ENCODE measurements at regions not wholly inside any gene's neighbourhood (a gene's known extent, or its start where the extent isn't known, plus 50 kb on each side); places are given as distances from the start of the nearest gene placed in this dataset.

DNA sequence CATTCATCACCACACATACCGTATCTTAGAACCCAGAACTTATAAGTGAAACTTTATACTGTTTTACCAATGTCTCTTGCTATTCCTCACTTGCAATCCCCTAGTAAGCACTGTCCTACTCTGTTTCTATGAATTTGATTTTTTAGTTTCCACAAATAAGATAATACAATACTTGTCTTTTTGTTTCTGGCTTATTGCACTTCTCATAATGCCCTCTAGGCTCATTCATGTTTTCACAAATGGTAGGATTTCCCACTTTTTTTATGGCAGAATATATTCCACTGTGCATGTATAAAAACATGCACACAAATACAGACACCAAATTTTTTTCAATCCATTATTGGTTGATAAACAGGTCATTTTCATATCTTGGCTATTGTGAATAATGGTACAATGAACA lies 1742.3 kb upstream of the NUDT12 start:
- Histone ChIP-seq H3K27ac (ENCODE audit: control insufficient read depth, insufficient read depth, low read length) (no peak overlapping the region), H3K79me2 (ENCODE audit: control insufficient read depth, insufficient read depth, low read length) (no peaks in the 10 kb centered on the region), H3K9me1 (ENCODE audit: control insufficient read depth, extremely low read depth, insufficient read depth, low read length) (no peaks in the 10 kb centered on the region), H3K36me3 (ENCODE audit: control insufficient read depth in 2 of 2, extremely low read depth in 1 of 2, insufficient read depth in 2 of 2, low read length in 2 of 2) (no peaks in the 10 kb centered on the region), H3K4me3 (ENCODE audit: control insufficient read depth in 2 of 3, extremely low read depth in 1 of 3, insufficient read depth in 2 of 3, low read depth in 1 of 3, low read length in 3 of 3) (no peak overlapping the region), H3K9ac (ENCODE audit: control insufficient read depth, extremely low read depth, insufficient read depth, low read length) (no peak overlapping the region), H2AFZ (ENCODE audit: control insufficient read depth, low read length) (no peak overlapping the region), H3K27me3 (ENCODE audit: control insufficient read depth, extremely low read depth, insufficient read depth, low read length) (no peaks in the 10 kb centered on the region), H3K4me2 (ENCODE audit: control insufficient read depth, extremely low read depth, insufficient read depth, low read depth, low read length) (no peak overlapping the region), H4K20me1 (ENCODE audit: control insufficient read depth, extremely low read depth, insufficient read depth, low read length) (no peaks in the 10 kb centered on the region), H3K4me1 (ENCODE audit: control insufficient read depth, extremely low read depth, insufficient read depth, low read length) (no peaks in the 10 kb centered on the region), H3K9me3 (ENCODE audit: control insufficient read depth, low read depth, low read length) (no peaks in the 10 kb centered on the region)
- no peak for DNase-seq (ENCODE audit: low read depth, low spot score)
- dilution Hi-C loops (cut with MboI; ENCODE audit: extremely low pct_ligation_motif_present, low sequenced_read_pairs) = no loop called here
- FAIRE-seq = no peak
- TF ChIP-seq EZH2 (IDR thresholded peaks at IDR 0.05; ENCODE audit: low read length) = no peak
- TF ChIP-seq, protein P1, sequence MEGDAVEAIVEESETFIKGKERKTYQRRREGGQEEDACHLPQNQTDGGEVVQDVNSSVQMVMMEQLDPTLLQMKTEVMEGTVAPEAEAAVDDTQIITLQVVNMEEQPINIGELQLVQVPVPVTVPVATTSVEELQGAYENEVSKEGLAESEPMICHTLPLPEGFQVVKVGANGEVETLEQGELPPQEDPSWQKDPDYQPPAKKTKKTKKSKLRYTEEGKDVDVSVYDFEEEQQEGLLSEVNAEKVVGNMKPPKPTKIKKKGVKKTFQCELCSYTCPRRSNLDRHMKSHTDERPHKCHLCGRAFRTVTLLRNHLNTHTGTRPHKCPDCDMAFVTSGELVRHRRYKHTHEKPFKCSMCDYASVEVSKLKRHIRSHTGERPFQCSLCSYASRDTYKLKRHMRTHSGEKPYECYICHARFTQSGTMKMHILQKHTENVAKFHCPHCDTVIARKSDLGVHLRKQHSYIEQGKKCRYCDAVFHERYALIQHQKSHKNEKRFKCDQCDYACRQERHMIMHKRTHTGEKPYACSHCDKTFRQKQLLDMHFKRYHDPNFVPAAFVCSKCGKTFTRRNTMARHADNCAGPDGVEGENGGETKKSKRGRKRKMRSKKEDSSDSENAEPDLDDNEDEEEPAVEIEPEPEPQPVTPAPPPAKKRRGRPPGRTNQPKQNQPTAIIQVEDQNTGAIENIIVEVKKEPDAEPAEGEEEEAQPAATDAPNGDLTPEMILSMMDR (optimal IDR thresholded peaks at IDR 0.05 in 1 of 3, IDR thresholded peaks at IDR 0.05 in 1 of 3, conservative IDR thresholded peaks at IDR 0.05 in 1 of 3; ENCODE audit: extremely low read depth in 1 of 3, insufficient read depth in 2 of 3, low read length in 3 of 3) = no peak

DNA sequence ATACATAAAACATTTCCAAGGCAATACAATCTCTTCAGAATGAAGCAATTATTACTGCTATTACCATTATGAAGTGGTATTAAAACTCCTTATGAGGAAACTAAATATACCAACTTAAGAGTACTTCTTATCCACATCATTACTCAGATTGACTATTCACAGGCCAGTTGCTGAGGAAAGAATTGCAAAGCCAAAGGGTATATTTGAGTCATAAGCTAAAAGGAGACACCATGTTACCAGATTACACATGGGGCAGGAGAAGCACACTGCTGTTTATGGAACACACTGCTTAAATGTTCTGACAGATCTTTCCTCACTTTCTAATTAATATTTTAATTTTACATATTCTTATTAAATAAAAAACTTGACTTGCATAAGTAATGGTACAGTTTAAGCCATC lies 1726.4 kb upstream of the NUDT12 start:
- H3K9ac ChIP-seq (ENCODE audit: control insufficient read depth, extremely low read depth, insufficient read depth, low read length) = no peak overlapping the region
- H3K27me3 ChIP-seq (ENCODE audit: control insufficient read depth, extremely low read depth, insufficient read depth, low read length) = no peaks in the 10 kb centered on the region
- dilution Hi-C loops (cut with MboI; ENCODE audit: extremely low pct_ligation_motif_present, low sequenced_read_pairs) = no loop called here
- H3K36me3 ChIP-seq (ENCODE audit: control insufficient read depth in 2 of 2, extremely low read depth in 1 of 2, insufficient read depth in 2 of 2, low read length in 2 of 2) = no peaks in the 10 kb centered on the region
- no peaks in the 10 kb centered on the region for H3K4me1 ChIP-seq (ENCODE audit: control insufficient read depth, extremely low read depth, insufficient read depth, low read length)
- FAIRE-seq = no peak
- DNase-seq (ENCODE audit: low read depth, low spot score) = no peak
- H4K20me1 ChIP-seq (ENCODE audit: control insufficient read depth, extremely low read depth, insufficient read depth, low read length) = no peaks in the 10 kb centered on the region
- no peak overlapping the region for H3K4me2 ChIP-seq (ENCODE audit: control insufficient read depth, extremely low read depth, insufficient read depth, low read depth, low read length)
- H3K79me2 ChIP-seq (ENCODE audit: control insufficient read depth, insufficient read depth, low read length) = no peaks in the 10 kb centered on the region
- no peaks in the 10 kb centered on the region for H3K9me3 ChIP-seq (ENCODE audit: control insufficient read depth, low read depth, low read length)
- H3K4me3 ChIP-seq (ENCODE audit: control insufficient read depth in 2 of 3, extremely low read depth in 1 of 3, insufficient read depth in 2 of 3, low read depth in 1 of 3, low read length in 3 of 3) = no peak overlapping the region
- H3K27ac ChIP-seq (ENCODE audit: control insufficient read depth, insufficient read depth, low read length) = no peak overlapping the region
- TF ChIP-seq, protein P1 (optimal IDR thresholded peaks at IDR 0.05 in 1 of 3, IDR thresholded peaks at IDR 0.05 in 1 of 3, conservative IDR thresholded peaks at IDR 0.05 in 1 of 3; ENCODE audit: extremely low read depth in 1 of 3, insufficient read depth in 2 of 3, low read length in 3 of 3) = no peak
- no peak for TF ChIP-seq EZH2 (IDR thresholded peaks at IDR 0.05; ENCODE audit: low read length)
- no peak overlapping the region for H2AFZ ChIP-seq (ENCODE audit: control insufficient read depth, low read length)
- no peaks in the 10 kb centered on the region for H3K9me1 ChIP-seq (ENCODE audit: control insufficient read depth, extremely low read depth, insufficient read depth, low read length)
